ENCODE measurements at regions not wholly inside any gene's neighbourhood (a gene's known extent, or its start where the extent isn't known, plus 50 kb on each side); places are given as distances from the start of the nearest gene placed in this dataset.

DNA sequence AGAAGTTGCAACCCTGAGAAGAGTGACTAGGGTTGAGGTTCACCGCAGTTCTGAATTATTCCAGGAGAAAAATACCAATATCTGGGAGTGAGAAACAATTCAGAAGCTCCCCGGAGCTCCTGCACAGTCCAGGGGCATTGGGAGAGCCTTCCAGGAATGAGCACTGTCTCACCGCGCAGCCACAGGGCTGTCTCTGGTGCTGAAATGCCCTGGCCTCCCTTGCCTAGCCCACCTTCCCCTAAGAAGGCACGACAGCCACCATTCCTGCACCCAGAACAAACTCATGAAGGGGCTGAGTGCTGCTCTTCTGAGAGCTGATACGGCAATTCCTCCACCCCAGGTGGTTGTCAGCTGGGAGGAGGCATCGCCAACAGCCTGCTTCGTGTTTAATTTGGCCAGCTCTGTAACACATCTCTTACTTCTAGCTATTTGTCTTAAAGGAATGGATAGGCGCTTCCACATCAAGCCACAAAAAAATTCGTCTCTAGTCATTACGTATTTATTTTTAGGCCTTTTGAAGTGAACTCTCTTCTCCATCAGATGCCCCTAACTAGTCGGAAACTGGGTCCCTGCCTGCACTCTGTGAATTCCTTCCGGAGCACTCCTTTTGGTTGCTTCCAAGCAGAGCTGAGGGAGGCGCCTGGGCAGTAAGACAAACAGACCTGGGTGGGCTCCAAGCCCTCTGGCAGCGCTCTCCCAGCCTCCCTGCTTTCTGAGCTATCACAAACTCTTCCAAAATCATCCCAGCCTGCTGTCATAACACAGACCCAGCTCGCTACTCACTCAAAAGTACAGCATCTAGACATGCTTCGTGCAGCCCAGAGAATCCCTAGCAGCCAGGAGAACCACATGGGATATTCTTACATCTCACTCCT is 120.5 kb upstream of the CCDC68 start:
- TF ChIP-seq POLR2A (IDR thresholded peaks at IDR 0.05): no peak
- TF ChIP-seq, protein P1, sequence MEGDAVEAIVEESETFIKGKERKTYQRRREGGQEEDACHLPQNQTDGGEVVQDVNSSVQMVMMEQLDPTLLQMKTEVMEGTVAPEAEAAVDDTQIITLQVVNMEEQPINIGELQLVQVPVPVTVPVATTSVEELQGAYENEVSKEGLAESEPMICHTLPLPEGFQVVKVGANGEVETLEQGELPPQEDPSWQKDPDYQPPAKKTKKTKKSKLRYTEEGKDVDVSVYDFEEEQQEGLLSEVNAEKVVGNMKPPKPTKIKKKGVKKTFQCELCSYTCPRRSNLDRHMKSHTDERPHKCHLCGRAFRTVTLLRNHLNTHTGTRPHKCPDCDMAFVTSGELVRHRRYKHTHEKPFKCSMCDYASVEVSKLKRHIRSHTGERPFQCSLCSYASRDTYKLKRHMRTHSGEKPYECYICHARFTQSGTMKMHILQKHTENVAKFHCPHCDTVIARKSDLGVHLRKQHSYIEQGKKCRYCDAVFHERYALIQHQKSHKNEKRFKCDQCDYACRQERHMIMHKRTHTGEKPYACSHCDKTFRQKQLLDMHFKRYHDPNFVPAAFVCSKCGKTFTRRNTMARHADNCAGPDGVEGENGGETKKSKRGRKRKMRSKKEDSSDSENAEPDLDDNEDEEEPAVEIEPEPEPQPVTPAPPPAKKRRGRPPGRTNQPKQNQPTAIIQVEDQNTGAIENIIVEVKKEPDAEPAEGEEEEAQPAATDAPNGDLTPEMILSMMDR (IDR thresholded peaks at IDR 0.05): no peak
- no peak for TF ChIP-seq EP300 (IDR thresholded peaks at IDR 0.05)
